ENCODE measurements at regions not wholly inside any gene's neighbourhood (a gene's known extent, or its start where the extent isn't known, plus 50 kb on each side); places are given as distances from the start of the nearest gene placed in this dataset.

- no peaks in the 10 kb centered on the region for H3K36me3 ChIP-seq (ENCODE audit: control insufficient read depth, insufficient read depth, low read length)
- ChIA-PET CTCF (no interaction called here), POLR2A (no interaction called here)
- no peak for DNase-seq (ENCODE audit: low read depth)
- H3K27me3 ChIP-seq (ENCODE audit: control insufficient read depth, insufficient read depth, low read length), result no peaks in the 10 kb centered on the region
- TF ChIP-seq CTCF (IDR thresholded peaks at IDR 0.05; ENCODE audit: insufficient read depth, low read depth, low read length), result no peak
- H3K4me3 ChIP-seq (ENCODE audit: low read depth, low read length), result no peak overlapping the region
These were observed 169.2 kb upstream of the HMGA2 start for GRCh38 chr12:65655074-65655493.

- ChIA-PET CTCF (interaction anchor here (1.2 kb wide), 1 partner anchor 54 kb away, joined by 3 read pairs; no protein-coding TSS in a partner anchor), POLR2A (interaction anchor here (0.7 kb wide), 1 partner anchor 219 kb away, joined by 3 read pairs; no protein-coding TSS in a partner anchor)
- Histone ChIP-seq H3K4me3 (ENCODE audit: low read depth, low read length) (no peak overlapping the region), H3K27me3 (ENCODE audit: control insufficient read depth, insufficient read depth, low read length) (no peaks in the 10 kb centered on the region), H3K36me3 (ENCODE audit: control insufficient read depth, insufficient read depth, low read length) (no peaks in the 10 kb centered on the region)
- DNase-seq (ENCODE audit: low read depth), result no peak
- no peak for TF ChIP-seq CTCF (IDR thresholded peaks at IDR 0.05; ENCODE audit: insufficient read depth, low read depth, low read length)
These were observed 168.0 kb upstream of the HMGA2 start for GRCh38 chr12:65656156-65656882.

GRCh38 chr12:65656891-65657351, 167.4 kb upstream of the HMGA2 start:
- H3K27me3 ChIP-seq (ENCODE audit: control insufficient read depth, insufficient read depth, low read length), result no peaks in the 10 kb centered on the region
- ChIA-PET CTCF (interaction anchor here (1.2 kb wide), 2 partner anchors 8 to 55 kb away, joined by 3 read pairs; no protein-coding TSS in a partner anchor), POLR2A (interaction anchor here (0.7 kb wide), 1 partner anchor 219 kb away, joined by 3 read pairs; no protein-coding TSS in a partner anchor)
- DNase-seq (ENCODE audit: low read depth), result peak; percentile 95
- H3K4me3 ChIP-seq (ENCODE audit: low read depth, low read length), result no peak overlapping the region
- TF ChIP-seq CTCF (IDR thresholded peaks at IDR 0.05; ENCODE audit: insufficient read depth, low read depth, low read length), result no peak
- no peaks in the 10 kb centered on the region for H3K36me3 ChIP-seq (ENCODE audit: control insufficient read depth, insufficient read depth, low read length)

- H3K27me3 ChIP-seq (ENCODE audit: control insufficient read depth, insufficient read depth, low read length), result no peaks in the 10 kb centered on the region
- ChIA-PET POLR2A (no interaction called here), CTCF (interaction anchor here (1.2 to 1.7 kb wide), 3 partner anchors 8 to 55 kb away, joined by 3 to 6 read pairs (median 3); no protein-coding TSS in a partner anchor)
- no peak overlapping the region for H3K4me3 ChIP-seq (ENCODE audit: low read depth, low read length)
- H3K36me3 ChIP-seq (ENCODE audit: control insufficient read depth, insufficient read depth, low read length), result no peaks in the 10 kb centered on the region
- DNase-seq (ENCODE audit: low read depth), result no peak
- no peak for TF ChIP-seq CTCF (IDR thresholded peaks at IDR 0.05; ENCODE audit: insufficient read depth, low read depth, low read length)
These were observed 166.6 kb upstream of the HMGA2 start for GRCh38 chr12:65657635-65658034.

- H3K36me3 ChIP-seq (ENCODE audit: control insufficient read depth, insufficient read depth, low read length), result no peaks in the 10 kb centered on the region
- no peak for TF ChIP-seq CTCF (IDR thresholded peaks at IDR 0.05; ENCODE audit: insufficient read depth, low read depth, low read length)
- POLR2A ChIA-PET, result no interaction called here
- DNase-seq (ENCODE audit: low read depth), result no peak
- CTCF ChIA-PET, result interaction anchor here (0.8 to 1.7 kb wide), 2 partner anchors 10 to 56 kb away, joined by 4 to 6 read pairs; no protein-coding TSS in a partner anchor
- H3K27me3 ChIP-seq (ENCODE audit: control insufficient read depth, insufficient read depth, low read length), result no peaks in the 10 kb centered on the region
- no peak overlapping the region for H3K4me3 ChIP-seq (ENCODE audit: low read depth, low read length)
These were observed 165.9 kb upstream of the HMGA2 start for GRCh38 chr12:65658360-65658759.

Data from BJ (cell line).